GM12892 (cell line): ENCODE measurements at regions not wholly inside any gene's neighbourhood (a gene's known extent, or its start where the extent isn't known, plus 50 kb on each side); places are given as distances from the start of the nearest gene placed in this dataset.

ENCODE experiments used
- DNase-seq: peaks from one replicate; pipeline ENCODE4 v3.0.0; 2011; ENCODE audit not compliant: insufficient read length
- FAIRE-seq: peaks from 2 replicates; lab custom pipeline; 2011; peaks lifted over from hg19 to GRCh38; lab: Jason Lieb, UNC
- POLR2A ChIP-seq: IDR thresholded peaks from 2 replicates; pipeline ENCODE4 v1.6.1; 2011; ENCODE audit warnings: low read depth, low read length, control low read depth
- POLR2AphosphoS5 ChIP-seq: IDR thresholded peaks from 2 replicates; pipeline ENCODE4 v1.6.1; 2011; ENCODE audit warnings: low read depth, low read length, control low read depth
- TAF1 ChIP-seq: IDR thresholded peaks from 2 replicates; pipeline ENCODE4 v1.6.1; 2011; ENCODE audit warnings: low read depth, mild to moderate bottlenecking, control low read depth, low read length, borderline replicate concordance

DNA sequence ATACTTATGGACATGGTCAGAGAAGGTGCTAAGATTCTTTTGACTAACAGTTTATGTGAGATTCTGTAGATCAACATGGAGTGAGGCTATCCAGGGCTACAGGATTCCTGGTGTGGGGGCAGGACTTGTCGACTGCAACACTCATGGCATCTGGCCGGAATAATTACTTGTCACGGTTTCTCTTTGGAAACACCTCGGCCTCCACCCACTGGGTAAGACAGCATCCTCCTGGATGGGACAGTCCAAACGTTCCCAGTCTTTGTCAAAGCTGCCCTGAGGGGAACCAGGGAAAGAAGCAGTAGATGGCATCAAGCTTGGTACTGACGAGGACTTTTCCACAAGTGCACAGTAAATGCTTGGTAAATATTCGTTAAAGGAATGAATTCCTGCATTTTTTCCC, 762.8 kb downstream of the BRD1 start:
- DNase-seq: no peak
- FAIRE-seq: no peak
- no peak for TF ChIP-seq POLR2AphosphoS5
- no peak for TF ChIP-seq TAF1
- TF ChIP-seq POLR2A: no peak

DNA sequence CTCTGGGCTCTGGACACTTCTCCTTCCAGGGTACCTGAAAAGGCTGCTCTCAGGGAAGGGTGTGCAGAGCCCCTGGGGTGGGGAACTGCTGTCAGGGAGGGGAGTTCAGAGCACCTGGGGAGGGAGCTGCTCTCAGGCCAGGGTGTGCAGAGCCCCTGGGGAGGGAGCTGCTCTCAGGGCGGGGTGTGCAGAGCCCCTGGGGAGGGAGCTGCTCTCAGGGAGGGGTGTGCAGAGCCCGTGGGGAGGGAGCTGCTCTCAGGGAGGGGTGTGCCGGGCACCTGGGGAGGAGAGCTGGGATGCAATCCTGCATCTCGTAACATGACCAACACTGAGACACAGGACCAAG, 764.2 kb downstream of the BRD1 start:
- FAIRE-seq (no peak), DNase-seq (no peak)
- no peak for TF ChIP-seq TAF1
- no peak for TF ChIP-seq POLR2A
- TF ChIP-seq POLR2AphosphoS5: no peak

DNA sequence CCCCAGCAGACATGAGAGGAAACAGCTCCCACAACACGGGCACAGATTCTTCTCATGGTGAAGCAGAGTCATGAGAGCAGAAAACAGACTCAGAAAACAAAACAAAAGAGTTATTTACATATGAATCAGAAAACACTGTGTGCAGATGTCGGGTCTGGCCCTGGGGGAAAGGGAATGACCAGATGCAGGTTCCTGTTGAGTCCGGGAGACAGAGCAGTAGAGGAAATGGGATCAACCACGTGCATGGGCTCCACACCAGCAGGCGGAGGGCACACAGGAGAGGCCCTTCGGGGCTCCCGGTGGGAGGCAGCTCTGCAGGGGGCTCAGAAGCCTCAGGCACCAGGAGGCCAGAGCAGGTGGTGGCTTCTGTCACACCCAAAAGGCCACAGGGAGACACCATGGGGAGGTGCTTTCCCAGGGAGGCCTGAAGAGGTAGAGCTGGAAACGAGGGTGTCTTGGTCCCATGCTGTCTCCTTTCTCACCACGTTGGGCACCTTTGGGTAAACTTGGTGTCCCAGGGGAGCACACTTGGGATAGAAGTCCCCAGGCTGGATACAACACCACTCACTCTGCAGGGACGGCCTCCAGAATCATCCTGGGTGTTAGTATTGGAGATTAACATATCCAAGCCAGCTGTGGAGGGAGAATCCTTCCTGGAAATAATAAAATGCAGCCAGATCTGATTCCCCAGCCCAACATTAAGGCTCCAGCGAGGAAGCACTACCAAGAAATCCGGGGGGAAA, 764.7 kb downstream of the BRD1 start:
- TF ChIP-seq POLR2A (no peak), TAF1 (no peak), POLR2AphosphoS5 (no peak)
- no peak for FAIRE-seq

DNA sequence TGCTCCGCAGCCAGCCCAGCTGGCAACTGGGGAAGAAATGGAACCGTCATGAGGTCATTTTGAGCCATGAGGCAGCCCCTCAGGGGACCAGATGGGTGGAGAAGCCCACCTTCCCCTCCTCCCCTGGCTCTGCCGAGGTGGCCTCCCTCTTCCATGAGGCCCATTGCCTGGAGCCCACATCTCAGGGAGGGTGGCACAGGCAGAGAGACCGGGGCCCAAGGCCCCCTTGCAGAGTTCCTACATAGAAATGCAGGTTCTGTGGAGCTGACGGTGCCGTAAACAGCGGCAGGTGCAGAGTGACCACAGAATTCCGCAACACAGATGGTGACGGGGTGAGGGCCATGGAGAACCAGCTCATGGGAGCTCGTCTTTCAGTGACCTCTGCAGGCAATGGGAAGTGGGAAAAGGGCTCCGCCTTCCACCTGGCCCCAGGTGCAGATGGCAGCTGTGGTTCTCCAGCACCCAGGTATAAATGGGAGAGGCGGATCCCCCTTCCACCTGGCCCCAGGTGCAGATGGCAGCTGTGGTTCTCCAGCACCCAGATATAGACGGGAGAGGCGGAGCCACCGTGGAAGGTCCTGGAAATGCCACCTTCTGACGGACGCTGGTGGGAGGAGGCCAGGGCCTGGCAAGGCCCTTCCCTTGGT, 765.4 kb downstream of the BRD1 start:
- TF ChIP-seq TAF1 (no peak), POLR2A (no peak), POLR2AphosphoS5 (no peak)
- DNase-seq (no peak), FAIRE-seq (no peak)

More for the DNA sequence above, 764.7 kb downstream of the BRD1 start:
- no peak for DNase-seq

DNA sequence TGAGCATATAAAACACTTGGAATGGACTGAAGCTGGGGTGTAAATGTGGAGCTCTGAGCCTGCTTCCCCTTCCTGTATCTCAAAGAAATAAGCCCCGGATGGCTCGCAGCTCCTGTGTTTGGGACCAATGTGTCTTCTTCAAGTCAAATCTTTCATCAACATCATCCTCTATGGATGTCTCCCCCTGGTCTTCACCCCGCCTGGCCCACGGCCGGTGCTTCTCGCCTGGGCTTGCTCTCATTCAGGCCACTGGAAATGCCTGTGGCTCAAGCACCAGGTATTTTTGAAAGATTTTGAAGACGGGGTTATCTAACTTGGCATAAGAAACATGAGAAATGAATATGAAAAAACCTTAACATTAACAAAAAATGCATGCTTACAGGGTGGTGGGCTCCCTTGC, 769.8 kb downstream of the BRD1 start:
- DNase-seq (no peak), FAIRE-seq (no peak)
- no peak for TF ChIP-seq POLR2AphosphoS5
- no peak for TF ChIP-seq TAF1
- no peak for TF ChIP-seq POLR2A

DNA sequence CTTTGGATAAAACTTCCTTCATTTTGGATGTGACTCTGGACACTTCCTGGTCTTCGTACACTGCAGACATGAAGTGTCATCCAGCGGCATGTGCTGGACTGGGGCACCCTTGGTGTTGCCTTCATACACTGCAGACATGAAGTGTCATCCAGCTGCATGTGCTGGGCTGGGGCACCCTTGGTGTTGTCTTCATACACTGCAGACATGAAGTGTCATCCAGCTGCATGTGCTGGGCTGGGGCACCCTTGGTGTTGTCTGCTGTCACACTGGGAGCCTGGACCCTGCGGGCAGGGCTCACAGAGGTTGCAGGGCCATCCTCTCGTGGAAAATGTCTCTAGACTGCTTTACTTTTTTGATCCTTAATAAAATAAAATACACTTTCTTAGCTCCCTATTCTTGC, 771.4 kb downstream of the BRD1 start:
- DNase-seq: no peak
- TF ChIP-seq POLR2AphosphoS5 (no peak), POLR2A (no peak), TAF1 (no peak)
- FAIRE-seq: no peak

DNA sequence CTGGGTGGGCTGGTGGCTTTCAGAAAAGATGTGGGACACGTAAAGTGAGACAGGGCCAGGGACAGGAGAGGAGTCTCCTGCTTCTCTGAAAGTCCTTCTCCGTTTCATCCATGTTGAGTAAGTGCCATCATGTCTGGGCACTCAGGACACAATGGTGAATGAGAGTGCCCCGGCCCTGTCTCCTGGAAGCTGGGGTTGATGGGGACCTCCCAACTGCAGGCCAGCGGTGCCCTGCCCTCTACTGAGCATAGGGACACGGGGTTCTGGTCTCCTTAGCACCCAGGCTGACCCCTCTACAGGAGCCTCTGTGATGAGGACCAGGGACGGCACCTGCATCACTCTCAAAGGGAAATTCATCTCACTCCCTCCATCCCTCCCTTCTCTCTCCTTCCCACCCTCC, 772.3 kb downstream of the BRD1 start:
- FAIRE-seq (no peak), DNase-seq (no peak)

DNA sequence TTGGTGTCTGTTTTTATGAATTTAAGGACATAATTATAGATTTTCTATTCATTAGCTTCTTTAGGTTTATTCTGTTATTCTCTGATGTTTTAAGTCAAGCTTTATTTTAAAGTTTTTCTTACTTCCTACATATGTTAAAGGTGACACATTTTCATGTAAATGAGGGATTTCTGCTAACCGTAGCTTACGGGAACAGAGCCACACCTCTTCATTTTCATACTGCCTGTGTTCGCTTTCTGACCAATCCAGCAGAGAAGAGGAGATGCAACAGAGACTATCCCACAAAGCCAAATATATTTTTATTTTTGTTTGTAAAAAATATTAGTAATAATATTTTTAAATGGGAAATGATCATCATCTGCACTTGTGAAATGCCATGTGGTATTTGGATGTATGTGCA, 774.1 kb downstream of the BRD1 start:
- FAIRE-seq: no peak
- DNase-seq: no peak
- TF ChIP-seq POLR2AphosphoS5 (no peak), POLR2A (no peak), TAF1 (no peak)

More for the DNA sequence above, 772.3 kb downstream of the BRD1 start:
- no peak for TF ChIP-seq POLR2A
- no peak for TF ChIP-seq POLR2AphosphoS5
- no peak for TF ChIP-seq TAF1

DNA sequence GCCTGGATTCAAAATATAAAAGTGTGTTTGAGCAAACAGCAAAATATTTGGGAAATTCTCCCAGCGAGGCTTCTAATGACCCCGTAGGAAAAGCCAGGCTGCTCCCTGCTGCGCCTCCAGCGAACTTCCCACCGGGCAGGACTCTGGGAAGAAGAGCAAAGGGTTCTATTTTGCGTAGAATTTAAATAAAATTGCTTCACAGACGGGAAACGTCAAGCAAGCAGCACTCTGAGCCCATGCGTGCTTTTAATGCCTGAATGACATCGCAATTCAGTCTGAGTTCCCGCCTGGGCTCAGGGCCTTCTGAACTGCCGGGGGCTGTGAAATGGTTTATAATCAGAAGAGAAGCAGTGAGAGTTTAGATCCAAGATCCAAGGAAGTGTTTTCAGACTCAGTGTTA, 775.1 kb downstream of the BRD1 start:
- FAIRE-seq (no peak), DNase-seq (no peak)
- TF ChIP-seq POLR2AphosphoS5: no peak
- no peak for TF ChIP-seq TAF1
- TF ChIP-seq POLR2A: no peak

DNA sequence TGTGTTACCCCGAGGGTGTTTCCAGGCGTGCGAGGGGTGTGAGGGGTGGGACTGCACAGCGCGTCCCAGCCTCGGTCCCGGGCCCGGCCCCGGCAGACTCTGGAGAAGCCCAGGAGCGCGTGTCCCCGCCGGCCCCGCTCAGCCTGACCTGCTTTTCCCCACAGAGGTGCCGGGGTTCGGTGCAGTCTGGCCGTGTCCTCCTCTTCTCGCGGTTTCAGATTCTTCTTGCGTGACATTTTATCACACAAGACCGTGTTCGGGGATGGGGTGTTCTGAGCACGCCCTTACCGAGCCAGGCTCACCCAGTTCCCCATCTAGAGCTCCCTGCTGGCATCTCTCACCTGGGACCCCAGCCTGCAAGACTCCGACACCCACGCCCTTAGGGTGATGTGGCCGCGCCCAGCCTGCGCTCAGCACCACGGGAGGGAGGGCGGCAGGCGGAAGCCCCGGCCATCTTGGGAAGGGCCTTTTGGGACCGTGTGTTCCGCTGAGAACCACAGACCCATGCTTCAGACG, 775.6 kb downstream of the BRD1 start:
- FAIRE-seq: no peak
- DNase-seq: no peak
- TF ChIP-seq TAF1 (no peak), POLR2AphosphoS5 (no peak), POLR2A (no peak)

DNA sequence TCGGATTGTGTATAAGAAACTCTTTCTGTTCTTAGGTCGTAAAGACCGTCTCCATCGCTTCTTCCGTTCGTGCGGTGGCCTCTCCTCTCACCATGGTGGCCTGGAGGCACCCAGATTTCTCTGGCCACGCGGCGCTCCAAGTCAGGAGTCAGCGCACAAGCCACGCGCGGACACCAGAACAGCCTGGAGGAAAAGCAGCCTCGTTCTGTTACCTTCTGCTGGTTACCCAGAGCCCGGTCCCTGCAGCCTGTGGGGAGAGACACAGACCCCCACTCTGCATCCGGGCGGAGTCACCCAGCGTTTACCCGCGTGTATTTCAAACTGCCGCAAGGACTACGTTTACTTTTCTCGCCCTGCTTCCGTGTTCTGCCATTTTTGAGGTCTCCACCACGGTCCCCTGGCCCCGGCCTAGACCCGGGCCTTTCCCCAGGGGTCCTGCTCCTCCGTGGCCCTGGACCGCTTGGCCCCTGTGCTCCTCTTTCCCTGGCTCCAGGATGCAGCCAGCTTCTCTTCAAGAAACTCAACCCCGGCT, 776.1 kb downstream of the BRD1 start:
- no peak for DNase-seq
- no peak for FAIRE-seq
- TF ChIP-seq POLR2A (no peak), POLR2AphosphoS5 (no peak), TAF1 (no peak)

DNA sequence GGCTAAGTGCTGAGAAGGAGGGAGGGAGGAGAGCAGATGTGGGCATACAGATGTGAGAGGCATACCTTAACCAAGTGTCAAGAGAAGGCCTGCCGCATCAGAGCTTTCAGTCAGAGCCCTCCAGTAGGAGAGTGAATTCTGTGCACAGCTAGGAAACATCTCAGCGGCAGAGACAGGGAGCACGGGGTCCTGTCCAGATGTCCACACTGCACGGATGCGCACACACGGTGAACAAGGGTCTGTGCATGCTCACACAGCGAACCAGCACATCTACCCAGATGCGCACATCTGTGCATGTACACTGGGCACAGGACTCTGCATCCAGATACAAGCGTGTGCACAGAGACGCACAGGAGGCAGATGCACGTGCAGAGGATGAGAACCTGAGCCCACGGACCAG, 778.0 kb downstream of the BRD1 start:
- TF ChIP-seq TAF1 (no peak), POLR2AphosphoS5 (no peak), POLR2A (no peak)
- FAIRE-seq (no peak), DNase-seq (no peak)

DNA sequence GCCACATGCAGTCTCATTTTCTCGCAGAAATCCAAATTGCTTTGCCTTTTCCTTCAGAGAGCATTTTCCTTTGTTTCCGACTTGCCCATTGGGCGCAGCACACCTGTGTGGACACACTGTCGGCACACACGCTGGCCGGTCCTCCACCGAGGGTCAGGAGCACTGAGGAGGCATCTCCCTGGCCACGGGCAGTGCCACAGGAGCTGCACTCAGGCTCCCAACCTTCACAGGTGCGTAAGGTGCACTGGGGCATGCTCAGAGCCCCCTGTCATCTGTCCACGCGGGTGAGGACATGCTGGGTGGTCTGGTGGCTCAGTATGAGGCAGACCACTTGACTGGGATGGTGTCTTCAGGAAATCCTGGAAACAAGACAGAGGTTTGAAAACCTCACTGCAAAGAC, 779.1 kb downstream of the BRD1 start:
- TF ChIP-seq POLR2A: no peak
- no peak for TF ChIP-seq POLR2AphosphoS5
- no peak for TF ChIP-seq TAF1
- FAIRE-seq (no peak), DNase-seq (no peak)
